HG03135 (cell line): ENCODE measurements at regions not wholly inside any gene's neighbourhood (a gene's known extent, or its start where the extent isn't known, plus 50 kb on each side); places are given as distances from the start of the nearest gene placed in this dataset.

Source experiments
- ATAC-seq: cut with Tn5 transposase; IDR thresholded peaks from one replicate; pipeline ENCODE4 v1.9.1; 2021; ENCODE audit warnings: mild to moderate bottlenecking, moderate library complexity; ENCODE audit not compliant: unreplicated experiment

DNA sequence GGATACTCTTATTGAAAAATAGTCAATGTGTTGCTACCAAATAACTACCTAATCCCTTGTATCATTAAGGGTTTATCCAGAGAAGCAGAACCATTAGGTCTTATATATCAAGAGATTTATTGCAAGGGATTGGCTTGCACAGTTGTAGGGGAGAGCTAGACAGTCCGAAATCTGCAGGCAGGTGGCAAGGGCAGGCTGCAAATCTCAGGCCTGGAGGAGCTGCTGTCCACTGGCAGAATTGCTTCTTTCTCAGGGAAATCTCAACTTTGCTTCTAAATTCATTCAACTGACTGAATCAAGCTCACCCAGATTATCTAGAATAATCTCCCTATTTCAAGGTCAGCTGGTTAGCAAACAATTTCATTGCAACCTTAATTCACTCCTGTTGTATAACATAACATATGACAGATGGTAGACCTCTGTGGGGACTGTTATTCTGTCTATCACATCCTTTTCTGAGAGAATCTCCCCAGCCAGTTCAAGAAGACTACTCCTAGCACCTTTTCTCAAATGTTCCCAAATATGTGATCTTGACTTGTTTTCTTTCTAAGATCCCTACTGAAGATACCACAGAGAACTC is 194.2 kb downstream of the NHLRC3 start:
- no peak for ATAC-seq

DNA sequence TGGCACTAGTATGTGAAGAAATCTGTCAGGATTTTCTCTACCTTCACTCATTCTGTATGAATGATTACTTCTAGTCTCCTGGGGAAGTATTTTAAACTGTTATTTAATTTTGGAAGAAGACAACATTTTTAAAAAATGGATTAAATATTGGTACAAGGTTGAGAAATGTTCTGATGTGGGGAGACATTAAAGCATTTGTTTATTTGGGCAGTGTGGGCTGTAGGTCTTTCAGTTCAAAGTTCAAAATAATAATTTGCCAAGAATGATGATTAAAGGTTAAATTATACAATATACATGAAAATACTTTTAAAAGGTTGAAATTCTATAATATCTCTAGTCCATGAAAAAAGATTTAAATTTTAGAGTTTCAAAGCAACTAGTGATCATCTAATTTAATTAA is 194.7 kb downstream of the NHLRC3 start:
- ATAC-seq: no peak

DNA sequence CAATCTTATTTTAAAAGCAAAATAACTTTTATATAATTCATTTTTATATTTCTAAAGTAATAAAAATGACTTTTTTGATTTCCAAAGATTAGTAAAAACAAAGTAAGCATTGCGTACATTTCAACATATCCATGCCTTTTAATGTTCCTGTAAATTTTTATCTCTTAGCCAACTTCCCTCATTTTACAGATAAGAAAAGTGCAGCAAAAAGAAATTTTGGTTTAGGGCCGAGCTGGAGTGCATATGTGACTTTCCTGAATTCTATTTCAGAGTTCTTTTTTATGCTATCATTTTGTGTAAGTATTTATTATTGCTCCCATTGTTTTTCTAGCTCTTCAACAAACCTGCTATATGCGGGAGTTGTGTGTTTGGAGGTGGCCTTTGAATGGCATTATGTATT is 195.3 kb downstream of the NHLRC3 start:
- ATAC-seq: no peak

DNA sequence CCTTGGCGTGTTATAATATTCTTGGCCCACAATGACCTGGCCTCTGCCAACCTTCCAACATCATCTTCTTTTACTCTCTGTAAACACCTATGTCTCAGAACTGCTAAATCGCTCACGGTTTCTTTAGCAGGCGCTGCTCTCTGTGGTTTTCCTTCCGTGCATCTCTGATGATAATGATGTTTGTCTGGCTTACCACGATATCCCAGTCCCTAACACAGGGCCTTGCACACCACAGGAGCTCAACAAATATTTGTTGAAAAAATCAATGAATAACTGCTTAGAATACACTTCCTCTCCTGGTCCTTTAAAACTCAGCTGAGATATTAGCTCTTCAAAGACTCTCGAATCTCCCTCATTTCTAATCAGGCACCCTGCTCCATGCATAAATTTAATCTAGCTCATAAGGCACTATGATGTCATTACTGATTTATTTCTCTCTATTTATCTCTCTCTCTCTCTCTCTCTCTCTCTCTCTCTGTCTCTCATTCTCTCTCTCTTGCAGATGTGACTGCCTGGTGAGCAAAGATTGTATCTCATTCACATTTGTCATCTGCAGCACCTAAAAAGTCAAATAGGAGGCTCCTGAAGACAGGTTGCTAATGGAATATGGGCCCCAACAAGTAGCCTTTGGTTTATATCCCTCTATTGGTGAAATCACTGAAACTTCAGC is 206.4 kb downstream of the NHLRC3 start:
- no peak for ATAC-seq

DNA sequence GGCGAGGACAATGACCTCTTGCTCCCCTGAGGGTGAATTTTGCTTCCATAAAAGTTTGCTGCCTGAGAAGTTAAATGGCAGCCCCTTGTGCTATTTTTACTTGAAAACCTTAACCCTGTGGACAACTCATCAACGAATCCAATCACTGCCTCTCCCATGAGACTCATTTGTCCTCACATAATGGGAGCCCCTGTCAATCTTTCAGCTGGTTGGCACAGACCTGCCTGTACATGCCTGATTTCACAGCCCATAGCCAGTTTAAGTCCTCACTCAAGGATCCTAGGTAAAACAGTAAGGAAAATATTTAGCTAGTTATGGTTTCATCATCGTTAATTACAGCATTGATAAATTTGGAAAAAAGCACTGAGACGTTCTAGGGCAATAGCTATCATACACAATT is 207.4 kb downstream of the NHLRC3 start:
- ATAC-seq: no peak

DNA sequence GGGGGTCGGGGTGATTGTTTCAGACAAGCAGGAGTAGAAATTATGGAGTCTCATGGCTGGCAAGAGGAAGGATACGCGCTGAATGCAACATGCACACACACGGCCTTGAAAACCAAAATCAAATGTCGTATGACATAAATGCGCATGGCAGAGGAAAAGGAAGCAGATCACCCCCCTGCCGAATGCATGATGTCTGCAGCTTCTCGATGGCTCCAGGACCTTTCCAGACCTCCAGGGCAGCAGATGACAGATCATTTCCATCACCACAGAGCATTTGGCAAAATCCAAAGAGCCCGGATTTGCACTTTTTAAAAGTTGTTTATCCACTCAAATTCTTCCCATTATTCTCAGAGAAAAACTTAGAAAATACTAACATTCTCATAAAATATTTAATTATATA is 211.7 kb downstream of the NHLRC3 start:
- no peak for ATAC-seq

DNA sequence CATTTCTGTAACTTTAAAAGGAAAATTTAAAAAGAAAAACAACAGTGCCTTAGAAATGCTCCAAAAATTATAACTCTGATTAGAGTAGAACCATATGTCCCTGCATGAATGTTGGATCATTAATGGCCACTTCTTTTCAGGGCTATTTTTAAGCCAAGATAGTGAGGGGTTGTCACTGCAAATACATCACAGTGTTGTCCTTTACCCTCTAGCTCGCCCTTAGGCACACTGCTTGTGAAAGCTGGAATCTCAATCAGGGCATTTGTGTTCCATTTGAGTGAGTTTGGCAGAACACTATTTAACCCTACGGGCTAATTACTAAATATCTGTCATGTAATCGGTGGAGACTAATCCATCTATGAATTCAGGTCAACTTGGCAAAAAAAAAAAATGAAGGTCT is 212.2 kb downstream of the NHLRC3 start:
- ATAC-seq: no peak

DNA sequence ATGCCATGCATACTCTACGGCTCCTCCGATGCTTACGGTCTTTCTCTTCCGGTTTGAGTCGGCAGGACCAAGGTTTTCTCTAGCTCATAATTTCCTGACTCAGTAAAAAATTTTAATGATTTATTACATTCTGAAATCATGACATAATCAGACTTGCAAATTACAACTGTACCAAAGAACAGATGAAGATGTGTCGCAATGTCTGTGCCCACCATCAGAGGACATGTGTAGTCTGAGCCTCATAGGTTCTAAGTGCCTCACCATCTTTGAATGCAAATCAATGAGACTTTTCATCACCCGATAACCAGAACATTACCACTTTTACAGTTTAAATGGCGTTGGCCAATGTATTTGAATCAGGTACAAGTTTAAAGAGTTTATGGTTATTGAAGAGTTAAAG is 213.1 kb downstream of the NHLRC3 start:
- ATAC-seq: no peak

DNA sequence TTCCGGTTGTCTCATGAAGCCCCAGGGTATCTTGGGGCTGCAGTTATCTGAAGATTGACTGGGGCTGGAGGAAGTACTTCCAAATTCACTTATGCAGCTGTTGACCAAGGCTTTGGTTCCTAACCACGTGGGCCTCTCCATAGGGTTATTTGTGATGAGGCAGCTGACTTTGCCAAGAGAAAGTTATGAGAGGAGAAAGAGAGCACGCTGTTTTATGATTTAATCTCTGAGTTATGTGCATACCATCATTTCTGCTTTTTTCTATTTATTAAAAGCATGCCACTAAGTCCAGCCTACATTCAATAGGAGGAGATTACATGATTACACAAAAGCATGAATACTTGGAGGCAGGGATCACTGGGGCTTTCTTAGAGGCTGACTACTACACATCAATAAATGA is 215.5 kb downstream of the NHLRC3 start:
- ATAC-seq: no peak

DNA sequence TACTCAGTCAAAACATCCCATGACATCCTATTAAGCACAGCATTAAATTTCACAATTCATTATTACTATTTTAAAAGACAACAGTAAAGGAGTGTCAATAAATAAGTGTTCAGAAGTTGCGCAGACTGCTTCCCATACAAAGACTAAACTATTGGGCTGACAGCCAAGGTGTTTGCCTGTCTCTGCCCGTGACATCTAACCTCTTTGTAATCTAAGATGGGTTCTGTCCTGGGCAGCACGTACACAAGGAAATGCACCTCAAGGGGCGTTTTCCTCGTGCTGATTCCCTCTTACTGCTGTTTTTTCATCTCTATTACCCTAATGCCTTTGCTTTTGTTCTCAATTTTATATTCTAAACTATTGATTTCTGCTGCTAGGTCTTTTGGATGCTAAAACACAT is 216.3 kb downstream of the NHLRC3 start:
- no peak for ATAC-seq

DNA sequence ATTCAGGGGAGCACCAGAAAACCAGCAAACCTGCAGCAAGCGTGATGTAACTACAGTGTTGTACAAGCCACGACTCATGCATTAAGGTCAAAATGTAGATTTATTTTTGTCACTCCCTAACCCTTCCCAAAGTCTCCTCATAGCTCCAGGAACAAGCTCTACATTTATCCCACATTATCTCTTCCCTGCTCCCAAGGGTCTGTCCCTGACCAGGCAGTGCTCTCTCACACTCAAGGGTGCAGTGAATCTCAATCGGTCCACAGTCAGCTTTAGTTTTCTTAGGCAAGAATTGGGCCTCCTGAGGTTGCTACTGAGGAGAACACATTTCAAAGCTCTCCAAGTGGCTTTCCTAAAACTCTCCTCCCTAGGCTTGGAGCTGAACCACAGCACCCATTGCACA is 219.4 kb downstream of the NHLRC3 start:
- no peak for ATAC-seq

DNA sequence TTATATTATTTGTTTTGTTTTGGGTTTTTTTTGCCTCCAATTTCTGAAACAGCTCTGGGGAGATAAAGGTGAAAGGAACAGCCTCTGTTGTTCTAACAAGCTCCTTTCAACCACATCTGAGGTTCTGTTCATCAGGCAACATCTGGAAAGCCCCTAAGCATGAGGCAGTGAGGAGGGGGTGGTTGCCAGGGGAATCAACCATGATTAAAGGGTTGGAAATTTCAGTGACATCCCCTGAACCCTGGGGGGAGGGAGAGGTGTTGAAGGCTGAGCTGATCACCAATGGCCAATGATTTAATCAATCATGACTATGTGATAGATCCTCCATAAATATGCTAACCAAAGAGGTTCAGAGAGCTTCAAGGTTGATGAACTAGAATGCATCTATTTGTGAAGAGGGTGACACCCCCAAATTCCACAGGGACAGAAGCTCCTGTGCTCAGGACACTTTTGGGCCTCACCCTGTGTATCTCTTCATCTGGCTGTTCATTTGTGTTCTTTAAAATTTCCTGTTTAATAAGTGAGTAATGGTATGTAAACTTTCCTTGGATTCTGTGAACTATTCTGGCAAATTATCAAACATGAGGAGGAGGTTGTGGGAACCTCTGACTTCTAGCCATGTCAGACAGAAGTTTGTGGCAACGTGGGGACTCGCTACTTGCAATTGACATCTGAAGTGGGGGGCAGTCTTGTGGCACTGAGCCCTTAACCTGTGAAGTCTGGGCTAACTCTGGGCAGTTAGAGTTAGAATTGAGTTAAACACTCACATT is 221.3 kb downstream of the NHLRC3 start:
- no peak for ATAC-seq

DNA sequence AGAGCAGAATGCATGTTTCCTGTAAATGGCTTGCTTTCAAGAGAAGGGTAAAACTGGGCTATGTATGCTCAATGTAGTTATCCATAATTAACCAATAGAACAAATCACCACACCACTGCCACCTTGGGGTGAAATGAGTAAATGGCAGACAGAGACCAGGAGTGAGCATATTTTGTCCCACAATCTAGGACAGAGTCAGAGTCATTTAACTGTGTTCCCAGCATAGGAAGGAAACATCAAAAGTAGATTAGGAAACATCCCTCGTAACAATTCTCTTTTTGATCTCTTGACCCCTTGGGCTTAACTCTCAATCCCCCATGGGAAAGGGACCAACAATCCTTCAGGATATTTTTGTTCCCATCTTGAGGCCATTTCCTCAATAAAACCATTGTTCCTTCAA is 224.8 kb downstream of the NHLRC3 start:
- peak; percentile 79 for ATAC-seq

DNA sequence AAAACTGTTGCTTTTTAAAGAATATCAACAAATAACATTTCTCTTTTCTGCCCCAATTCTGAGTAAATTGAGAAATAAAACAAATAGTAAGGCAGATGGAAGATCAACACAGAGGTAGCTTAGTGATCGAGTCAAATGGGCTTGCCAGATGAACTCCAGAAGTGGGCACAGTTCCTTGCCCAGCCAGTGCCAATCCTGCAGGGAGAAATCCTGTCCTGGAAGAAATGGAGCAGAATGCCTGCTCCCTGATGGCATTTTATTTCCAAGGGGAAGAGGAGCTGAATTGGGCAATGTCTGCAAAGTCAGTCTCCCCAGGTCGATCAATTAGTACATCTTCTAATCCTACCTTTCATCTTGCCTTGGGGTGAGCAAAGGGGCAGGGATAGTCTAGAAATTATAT is 225.3 kb downstream of the NHLRC3 start:
- no peak for ATAC-seq

DNA sequence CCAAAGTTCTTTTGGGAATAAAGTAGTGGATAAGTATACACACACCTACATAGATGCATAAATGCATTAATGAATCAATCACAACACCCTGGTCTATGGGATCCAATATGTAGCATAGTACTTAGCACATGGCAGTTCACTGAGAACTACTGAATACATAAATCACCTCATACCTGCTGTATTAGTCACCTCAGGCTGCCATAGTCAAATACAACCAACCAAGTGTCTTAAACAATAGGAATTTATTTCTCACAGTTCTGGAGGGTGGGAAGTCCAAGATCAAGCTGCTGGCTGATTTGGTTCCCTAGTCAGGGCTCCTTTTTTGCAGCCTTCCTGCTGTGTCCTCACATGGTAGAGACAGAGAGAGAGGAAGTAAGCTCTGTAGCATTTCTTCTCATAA is 228.2 kb downstream of the NHLRC3 start:
- ATAC-seq: no peak

DNA sequence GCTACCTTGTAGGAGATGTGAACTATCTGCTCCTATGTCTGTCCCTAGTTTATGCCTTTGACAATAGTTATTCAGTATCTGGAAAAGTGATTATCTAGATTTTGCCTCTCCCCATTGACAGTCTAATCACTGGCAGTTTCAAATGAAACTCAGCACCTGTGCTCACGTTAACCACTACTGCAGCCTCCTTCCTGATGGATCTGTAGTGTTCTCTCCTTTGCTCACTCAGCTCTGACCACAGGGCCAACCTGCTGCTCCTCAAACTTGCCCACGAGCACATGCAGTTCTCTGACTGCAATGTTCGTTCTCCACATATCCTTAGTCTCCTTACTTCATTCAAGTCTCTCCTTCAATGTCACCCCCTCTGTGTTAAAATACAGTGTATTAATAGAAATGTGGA is 230.1 kb downstream of the NHLRC3 start:
- no peak for ATAC-seq

DNA sequence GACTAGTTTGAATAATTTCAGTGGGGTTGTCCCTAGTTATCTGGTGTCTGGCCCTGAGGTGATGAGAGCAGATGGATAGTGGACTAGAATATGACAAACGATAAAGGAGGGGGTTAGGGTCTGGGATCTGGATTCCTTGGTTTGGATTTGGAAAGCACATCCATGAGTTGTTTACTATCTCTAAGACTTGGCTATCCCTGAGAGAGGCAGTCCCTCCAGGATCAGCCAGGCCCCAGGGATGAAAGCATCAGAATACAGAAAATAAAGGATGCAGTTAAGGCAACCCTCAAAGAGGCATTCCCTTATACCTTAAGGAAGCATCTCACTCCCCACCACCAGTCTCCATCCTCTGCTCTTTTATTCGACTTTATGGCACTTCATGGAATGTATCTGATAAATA is 230.7 kb downstream of the NHLRC3 start:
- no peak for ATAC-seq

DNA sequence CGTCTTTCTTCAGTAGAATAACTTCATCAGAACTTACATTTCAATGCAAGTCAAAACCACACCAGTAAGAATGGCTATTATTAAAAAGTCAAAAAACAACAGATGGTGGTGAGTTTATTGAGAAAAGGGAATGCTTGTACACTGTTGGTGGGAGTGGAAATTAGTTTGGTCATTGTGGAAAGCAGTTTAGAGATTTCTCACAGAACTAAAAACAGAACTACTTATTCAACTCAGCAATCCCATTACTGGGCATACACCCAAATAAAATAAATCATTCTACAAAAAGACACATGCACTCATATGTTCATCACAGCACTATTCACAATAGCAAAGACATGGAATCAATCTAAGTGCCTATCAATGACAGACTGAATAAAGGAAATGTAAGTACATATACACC is 231.2 kb downstream of the NHLRC3 start:
- ATAC-seq: no peak

DNA sequence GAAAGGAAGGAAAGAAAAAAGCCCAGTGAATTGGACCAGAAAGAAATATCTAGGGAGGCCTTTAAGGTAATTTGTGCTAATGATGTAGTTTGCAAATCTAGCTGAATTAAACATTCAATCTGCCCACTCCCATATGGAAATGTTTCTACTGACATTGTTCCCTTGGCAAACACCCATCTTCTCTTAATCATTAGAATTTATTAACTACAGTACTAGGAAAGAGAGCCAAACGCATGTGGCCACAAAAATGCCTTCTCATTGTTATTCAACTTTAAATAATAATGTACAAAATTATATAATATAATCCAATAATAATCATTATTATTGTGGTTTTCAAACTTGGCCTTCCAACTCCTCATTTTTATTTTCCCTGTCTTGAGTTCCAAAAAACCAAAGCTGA is 234.7 kb downstream of the NHLRC3 start:
- ATAC-seq: no peak

DNA sequence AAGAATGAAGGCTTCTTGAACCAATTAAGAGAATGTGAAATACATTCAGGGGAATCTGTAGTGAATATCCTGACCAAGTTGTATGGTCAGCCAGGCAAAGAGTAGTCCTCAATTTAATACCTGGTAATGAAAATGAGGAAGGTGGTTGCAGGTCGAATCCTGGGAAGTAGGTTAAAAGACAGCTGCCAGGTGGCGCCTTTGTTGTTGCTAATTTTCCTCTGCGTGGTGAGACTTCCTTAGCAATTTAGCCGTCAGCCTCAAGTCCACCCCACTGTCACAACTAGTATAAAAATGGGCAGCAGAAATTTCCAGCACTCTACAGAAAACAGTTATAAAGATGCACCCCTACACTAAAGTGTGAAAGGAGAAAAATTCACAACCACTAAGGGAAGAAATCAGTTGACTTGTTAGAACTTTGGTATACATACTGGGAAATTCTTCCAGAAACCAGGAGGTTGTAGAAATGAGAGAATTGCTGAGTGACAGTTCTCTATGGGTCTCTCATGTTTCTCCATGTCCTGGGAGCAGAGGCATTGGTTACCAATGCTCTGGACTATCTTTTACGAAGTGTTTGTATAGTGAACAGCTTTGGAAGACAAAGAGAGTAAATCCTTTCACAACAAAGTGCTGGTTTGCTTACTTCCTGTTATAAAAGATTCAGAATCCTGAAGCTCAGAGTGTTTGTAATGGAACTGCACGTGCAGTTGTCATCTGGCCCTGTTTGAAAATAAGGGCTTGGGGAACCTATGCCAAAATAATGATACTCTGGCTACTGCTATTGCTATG is 235.9 kb downstream of the NHLRC3 start:
- no peak for ATAC-seq

DNA sequence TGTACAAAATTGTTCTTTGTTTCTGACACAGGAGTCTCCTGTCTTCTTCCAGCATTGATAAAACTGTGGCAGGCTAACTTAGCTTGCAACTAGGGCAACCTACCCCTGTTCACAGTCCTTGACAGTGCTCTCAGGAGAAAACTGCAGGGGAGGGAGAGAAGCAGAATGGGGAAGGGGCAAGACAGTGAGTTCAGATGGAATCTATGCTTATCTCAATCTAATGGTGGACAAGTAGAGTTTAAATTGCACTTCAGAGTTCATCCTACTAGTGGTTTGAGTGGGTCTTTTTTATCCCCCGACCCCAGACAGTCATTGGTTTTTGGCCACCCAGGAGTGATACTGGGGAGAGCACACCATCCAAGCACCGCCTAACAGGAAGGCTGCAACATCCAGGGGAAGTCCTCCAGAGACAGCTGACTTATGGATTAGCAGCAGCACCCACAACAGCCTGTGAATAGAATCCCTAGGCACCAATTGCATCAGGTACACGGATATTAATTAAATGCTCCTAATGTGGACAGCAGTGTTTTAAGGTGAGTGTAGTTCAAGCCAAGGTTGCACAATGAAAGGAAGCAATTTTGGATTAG is 236.6 kb downstream of the NHLRC3 start:
- no peak for ATAC-seq
